T-cell (primary cell): ENCODE measurements at regions not wholly inside any gene's neighbourhood (a gene's known extent, or its start where the extent isn't known, plus 50 kb on each side); places are given as distances from the start of the nearest gene placed in this dataset.
"Not testable (repeated sequence)": the region's sequence is repeated elsewhere in the genome, so short reads cannot be mapped to it uniquely, and the experiment has no call there.

Experiments
- ATAC-seq, 4 experiments: fragments of 200-7000 bp in 3 of 4; fragments of 150-1000 bp in 1 of 4; cut with Tn5 transposase; replicated peaks in 1 of 4; 1 replicate in 3 of 4; 2 replicates in 1 of 4; pipeline ENCODE4 v1.10.0; 2021; ENCODE audit warnings: moderate library complexity in 3 of 4, mild to moderate bottlenecking in 2 of 4, moderate number of reproducible peaks in 1 of 4
- CTCF ChIA-PET, 2 donors: fragments of 300-600 bp; sonication (Branson Sonifier 250); formaldehyde crosslinking; loops; one replicate each; lab custom pipeline; 2022; ENCODE audit warnings: antibody characterized with exemption in 2 of 2; lab: Charles Lee
- POLR2A ChIA-PET, 2 donors: fragments of 300-600 bp; sonication (Branson Sonifier 250); formaldehyde crosslinking; loops; one replicate each; lab custom pipeline; 2022; ENCODE audit warnings: antibody characterized with exemption in 2 of 2; lab: Charles Lee
- DNase-seq, 35 experiments: peaks; one replicate each; pipeline versions ENCODE4 v3.0.0 to v3.0.0-alpha.2; 2013 to 2023
- H3K27ac ChIP-seq: one replicate; pipeline ENCODE4 v1.5.1; 2013; ENCODE audit warnings: low read length
- H3K27me3 ChIP-seq, 2 experiments: replicated peaks in 1 of 2; 1 replicate in 1 of 2; 2 replicates in 1 of 2; pipeline versions ENCODE4 v1.6.1 to v1.7.0; 2013; ENCODE audit warnings: low read length in 1 of 2, mixed read lengths in 1 of 2; ENCODE audit not compliant: control insufficient read depth in 2 of 2, insufficient read depth in 2 of 2; ENCODE audit errors: extremely low read depth in 1 of 2
- H3K36me3 ChIP-seq, 2 donors: 1 replicate in 1 of 2; 2 replicates in 1 of 2; pipeline versions ENCODE4 v1.6.1 to v1.7.0; 2013; ENCODE audit warnings: low read length in 1 of 2; ENCODE audit not compliant: control insufficient read depth in 2 of 2, insufficient read depth in 1 of 2; ENCODE audit errors: extremely low read depth in 1 of 2
- H3K4me1 ChIP-seq, 2 experiments: 1 replicate in 1 of 2; 2 replicates in 1 of 2; pipeline versions ENCODE4 v1.6.1 to v1.7.0; 2013; ENCODE audit warnings: low read length in 2 of 2, mixed read lengths in 1 of 2; ENCODE audit not compliant: insufficient read depth in 2 of 2, control insufficient read depth in 1 of 2; ENCODE audit errors: extremely low read depth in 1 of 2
- H3K4me3 ChIP-seq, 2 donors: 1 replicate in 1 of 2; 2 replicates in 1 of 2; pipeline versions ENCODE4 v1.5.1 to v1.7.0; 2013; ENCODE audit warnings: mild to moderate bottlenecking in 2 of 2, low read length in 1 of 2, moderate library complexity in 1 of 2; ENCODE audit not compliant: control insufficient read depth in 1 of 2; ENCODE audit errors: extremely low read depth in 1 of 2
- H3K9me3 ChIP-seq: 2 replicates; pipeline ENCODE4 v1.7.0; 2013
- H3K27ac Mint-ChIP-seq, 2 donors: one replicate each; pipeline ENCODE4 v1.8.0; 2020 to 2021; ENCODE audit warnings: mild to moderate bottlenecking in 2 of 2, mixed read lengths in 2 of 2
- H3K27me3 Mint-ChIP-seq, 2 donors: one replicate each; pipeline ENCODE4 v1.8.0; 2021 to 2022; ENCODE audit warnings: mixed read lengths in 2 of 2
- H3K36me3 Mint-ChIP-seq: one replicate; pipeline ENCODE4 v1.8.0; 2021; ENCODE audit warnings: mixed read lengths
- H3K4me1 Mint-ChIP-seq, 3 donors: one replicate each; pipeline ENCODE4 v1.8.0; 2020 to 2022; ENCODE audit warnings: mixed read lengths in 3 of 3, mild to moderate bottlenecking in 1 of 3
- H3K4me3 Mint-ChIP-seq, 3 donors: one replicate each; pipeline ENCODE4 v1.8.0; 2020 to 2022; ENCODE audit warnings: mild to moderate bottlenecking in 3 of 3, mixed read lengths in 3 of 3, moderate library complexity in 3 of 3
- H3K9me3 Mint-ChIP-seq, 3 donors: one replicate each; pipeline ENCODE4 v1.8.0; 2020 to 2022; ENCODE audit warnings: mixed read lengths in 3 of 3
- WGBS: methylation state at CpG from one replicate; pipeline ENCODE4 v1.1.5; 2013; ENCODE audit warnings: missing lambda C conversion rate; ENCODE audit not compliant: insufficient coverage; 5-methylcytosine and 5-hydroxymethylcytosine counted together

DNA sequence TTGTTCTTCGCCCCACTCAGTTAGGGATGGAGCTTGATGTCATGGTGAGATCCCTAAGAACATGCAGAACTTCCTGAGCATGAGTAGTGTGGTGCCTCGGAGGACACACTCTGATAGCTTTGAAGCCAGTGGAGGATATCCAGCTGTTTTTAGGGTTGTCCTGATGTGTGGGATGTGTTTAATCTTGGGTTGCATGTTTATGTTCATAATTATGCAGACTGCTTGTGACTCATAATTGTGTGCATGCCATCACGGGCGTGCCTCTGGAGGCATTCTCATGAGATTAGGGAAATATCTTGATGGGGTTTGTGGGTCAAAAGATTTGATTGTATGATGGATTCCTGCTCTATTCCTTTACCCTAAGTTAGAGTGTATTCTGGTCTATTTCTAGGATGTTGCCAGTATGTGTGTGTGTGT, 267.4 kb upstream of the PELI2 start:
- peaks cover 0 to 1% of the 10 kb centered on the region in 2 donors for H3K27me3 Mint-ChIP-seq
- ChIA-PET CTCF (no interaction called here), POLR2A (interaction anchor here in 1 of 2 donors (0.6 kb wide), 1 partner anchor 10 kb away, joined by 3 read pairs; no protein-coding TSS in a partner anchor)
- no peak for DNase-seq
- H3K4me3 Mint-ChIP-seq: no peak overlapping the region
- no peaks in the 10 kb centered on the region for H3K36me3 Mint-ChIP-seq
- H3K27ac ChIP-seq: no peak overlapping the region
- no peaks in the 10 kb centered on the region for H3K4me1 Mint-ChIP-seq
- H3K4me1 ChIP-seq: no peaks in the 10 kb centered on the region
- H3K9me3 ChIP-seq: no peaks in the 10 kb centered on the region
- no peak overlapping the region for H3K27ac Mint-ChIP-seq
- H3K9me3 Mint-ChIP-seq: no peaks in the 10 kb centered on the region
- no peak for ATAC-seq
- H3K4me3 ChIP-seq: no peak overlapping the region
- H3K27me3 ChIP-seq: no peaks in the 10 kb centered on the region
- 88% methylated on average over 4 of the region's 4 CpGs for WGBS
- no peaks in the 10 kb centered on the region for H3K36me3 ChIP-seq

DNA sequence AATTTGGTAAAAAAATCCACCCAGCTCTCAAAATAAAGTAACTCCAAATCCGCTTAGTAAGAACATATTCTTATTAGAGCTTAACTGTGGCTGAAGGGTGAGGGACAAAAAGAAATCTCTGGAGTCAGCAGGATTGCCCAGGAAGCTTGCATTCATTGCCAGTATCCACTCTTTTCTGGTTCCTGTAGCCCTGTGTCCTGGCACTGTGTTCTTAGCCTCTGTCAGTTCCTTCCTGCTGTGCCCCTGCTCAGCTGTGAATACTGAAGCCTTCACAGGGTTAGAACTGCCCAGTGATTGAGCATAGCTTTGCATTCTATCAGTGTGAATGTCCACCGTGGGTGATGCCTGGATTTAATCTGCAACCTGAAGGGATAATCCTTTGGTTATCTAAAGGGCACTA, 266.9 kb upstream of the PELI2 start:
- Histone ChIP-seq H3K36me3 (no peaks in the 10 kb centered on the region), H3K4me1 (no peaks in the 10 kb centered on the region), H3K4me3 (no peak overlapping the region), H3K27me3 (no peaks in the 10 kb centered on the region), H3K27ac (no peak overlapping the region), H3K9me3 (no peaks in the 10 kb centered on the region)
- peaks cover 0 to 1% of the 10 kb centered on the region in 2 donors for H3K27me3 Mint-ChIP-seq
- no peaks in the 10 kb centered on the region for H3K4me1 Mint-ChIP-seq
- no peak overlapping the region for H3K4me3 Mint-ChIP-seq
- ATAC-seq: no peak
- no peak for DNase-seq
- ChIA-PET POLR2A (interaction anchor here in 1 of 2 donors (0.6 kb wide), 1 partner anchor 10 kb away, joined by 3 read pairs; no protein-coding TSS in a partner anchor), CTCF (no interaction called here)
- H3K27ac Mint-ChIP-seq: no peak overlapping the region
- no CpG with 5 or more reads among the region's 2 CpGs for WGBS
- no peaks in the 10 kb centered on the region for H3K36me3 Mint-ChIP-seq
- no peaks in the 10 kb centered on the region for H3K9me3 Mint-ChIP-seq

DNA sequence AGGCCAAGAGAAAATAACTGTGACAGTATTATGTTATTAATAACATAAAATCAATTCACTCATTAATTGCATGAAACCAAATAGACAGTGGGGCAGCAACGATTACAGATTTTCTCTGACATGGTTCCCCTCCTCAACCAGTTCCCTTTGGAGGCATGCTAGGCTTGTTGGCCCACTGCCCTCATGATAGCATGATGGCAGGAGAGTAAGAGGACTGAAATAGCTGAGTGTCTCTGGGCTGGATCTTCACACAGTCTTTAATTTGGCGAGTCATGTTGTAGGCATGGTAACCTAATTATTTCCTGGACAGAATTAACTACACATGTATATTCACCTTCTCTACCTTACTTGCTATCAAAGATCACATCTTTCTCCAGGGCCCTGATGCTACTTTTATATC, 266.2 kb upstream of the PELI2 start:
- Mint-ChIP-seq H3K36me3 (no peaks in the 10 kb centered on the region), H3K4me3 (no peak overlapping the region), H3K9me3 (no peaks in the 10 kb centered on the region), H3K27ac (no peak overlapping the region), H3K4me1 (no peaks in the 10 kb centered on the region), H3K27me3 (peaks cover 0 to 1% of the 10 kb centered on the region in 2 donors)
- Histone ChIP-seq H3K36me3 (no peaks in the 10 kb centered on the region), H3K27me3 (no peaks in the 10 kb centered on the region), H3K27ac (no peak overlapping the region), H3K9me3 (no peaks in the 10 kb centered on the region), H3K4me1 (no peaks in the 10 kb centered on the region), H3K4me3 (no peak overlapping the region)
- ChIA-PET POLR2A (no interaction called here), CTCF (no interaction called here)
- DNase-seq (no peak), ATAC-seq (no peak)
- WGBS: no CpG with 5 or more reads among the region's 2 CpGs

DNA sequence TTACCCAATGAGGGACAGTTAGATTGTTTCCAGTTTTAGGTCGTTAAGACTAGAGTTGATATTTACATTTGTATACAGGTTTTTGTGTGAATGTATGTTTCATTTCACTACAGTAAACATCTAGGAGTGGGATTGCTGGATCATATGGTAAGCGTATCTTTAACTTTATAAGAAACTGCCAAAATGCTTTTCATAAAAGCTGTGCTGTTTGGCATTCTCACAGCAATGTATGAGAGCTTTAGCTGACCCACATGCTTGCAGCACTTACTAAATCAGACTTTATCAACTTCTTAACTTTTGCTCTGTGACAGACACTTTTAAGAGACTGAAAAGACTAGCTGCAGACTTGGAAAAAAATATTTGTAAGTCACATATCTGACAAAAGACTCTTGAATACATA, 262.5 kb upstream of the PELI2 start:
- POLR2A ChIA-PET: interaction anchor here in 1 of 2 donors (0.6 kb wide), 1 partner anchor 663 kb away, joined by 4 read pairs; no protein-coding TSS in a partner anchor
- no peak for DNase-seq
- no peak overlapping the region for H3K27ac Mint-ChIP-seq
- CTCF ChIA-PET: no interaction called here
- no peaks in the 10 kb centered on the region for H3K4me1 Mint-ChIP-seq
- no peaks in the 10 kb centered on the region for H3K4me1 ChIP-seq
- H3K27me3 Mint-ChIP-seq: peaks cover 0 to 1% of the 10 kb centered on the region in 2 donors
- H3K36me3 ChIP-seq: no peaks in the 10 kb centered on the region
- no peak overlapping the region for H3K4me3 ChIP-seq
- H3K9me3 ChIP-seq: peaks cover 4% of the 10 kb centered on the region
- H3K9me3 Mint-ChIP-seq: peaks cover 11 to 20% (median 12%) of the 10 kb centered on the region in 3 donors
- no CpG with 5 or more reads among the region's 2 CpGs for WGBS
- no peaks in the 10 kb centered on the region for H3K27me3 ChIP-seq
- H3K4me3 Mint-ChIP-seq: no peak overlapping the region
- H3K36me3 Mint-ChIP-seq: peaks cover 8% of the 10 kb centered on the region
- no peak for ATAC-seq
- no peak overlapping the region for H3K27ac ChIP-seq

DNA sequence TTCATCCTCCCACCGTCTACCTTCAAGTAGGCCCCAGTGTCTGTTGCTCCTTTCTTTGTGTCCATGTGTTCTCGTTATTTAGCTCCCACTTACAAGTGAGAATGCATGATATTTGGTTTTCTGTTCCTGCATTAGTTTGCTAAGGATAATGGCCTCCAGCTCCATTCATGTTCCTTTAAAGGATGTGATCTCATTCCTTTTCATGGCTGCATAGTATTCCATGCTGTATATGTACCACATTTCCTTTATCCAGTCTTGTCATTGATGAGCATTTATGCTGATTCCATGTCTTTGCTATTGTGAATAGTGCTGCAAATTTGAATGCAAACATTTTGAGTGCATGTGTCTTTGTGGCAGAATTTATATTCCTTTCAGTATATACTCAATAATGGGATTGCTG, 259.6 kb upstream of the PELI2 start:
- DNase-seq (no peak), ATAC-seq (no peak)
- Mint-ChIP-seq H3K27ac (no peak overlapping the region), H3K36me3 (peaks cover 8% of the 10 kb centered on the region), H3K4me1 (no peaks in the 10 kb centered on the region), H3K4me3 (no peak overlapping the region), H3K27me3 (peaks cover 0 to 1% of the 10 kb centered on the region in 2 donors), H3K9me3 (peaks cover 20 to 33% (median 23%) of the 10 kb centered on the region in 3 donors)
- Histone ChIP-seq H3K27ac (no peak overlapping the region), H3K4me1 (no peaks in the 10 kb centered on the region), H3K9me3 (peaks cover 4% of the 10 kb centered on the region), H3K4me3 (no peak overlapping the region), H3K36me3 (no peaks in the 10 kb centered on the region), H3K27me3 (no peaks in the 10 kb centered on the region)
- no CpG with 5 or more reads among the region's 2 CpGs for WGBS
- ChIA-PET POLR2A (no interaction called here), CTCF (no interaction called here)

DNA sequence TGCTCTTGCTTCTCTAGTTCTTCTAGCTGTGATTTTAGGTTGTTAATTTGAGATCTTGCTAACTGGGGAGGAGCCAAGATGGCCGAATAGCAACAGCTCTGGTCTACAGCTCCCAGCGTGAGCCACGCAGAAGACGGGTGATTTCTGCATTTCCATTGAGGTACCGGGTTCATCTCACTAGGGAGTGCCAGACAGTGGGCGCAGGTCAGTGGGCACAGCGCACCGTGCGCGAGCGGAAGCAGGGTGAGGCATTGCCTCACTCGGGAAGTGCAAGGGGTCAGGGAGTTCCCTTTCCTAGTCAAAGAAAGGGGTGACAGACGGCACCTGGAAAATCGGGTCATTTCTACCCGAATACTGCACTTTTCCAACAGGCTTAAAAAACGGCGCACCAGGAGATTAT, 256.6 kb upstream of the PELI2 start:
- H3K4me3 Mint-ChIP-seq, H3K36me3 ChIP-seq, H3K27me3 ChIP-seq, H3K9me3 ChIP-seq, H3K27ac Mint-ChIP-seq, H3K4me3 ChIP-seq, H3K27ac ChIP-seq, H3K4me1 ChIP-seq, CTCF ChIA-PET, H3K4me1 Mint-ChIP-seq, ATAC-seq, H3K27me3 Mint-ChIP-seq, DNase-seq: not testable (repeated sequence)
- Mint-ChIP-seq H3K9me3 (peaks cover 32 to 45% (median 35%) of the 10 kb centered on the region in 3 donors), H3K36me3 (peaks cover 11% of the 10 kb centered on the region)
- 91% methylated on average over 12 of the region's 17 CpGs for WGBS
- POLR2A ChIA-PET: interaction anchor here in 1 of 2 donors (0.6 kb wide), 1 partner anchor 10 kb away, joined by 3 read pairs; no protein-coding TSS in a partner anchor
